Tibial nerve (tissue), 4 donors: ENCODE measurements at regions not wholly inside any gene's neighbourhood (a gene's known extent, or its start where the extent isn't known, plus 50 kb on each side); places are given as distances from the start of the nearest gene placed in this dataset.

Experiments
- DNase-seq, 2 donors: peaks; one replicate each; pipeline ENCODE4 v3.0.0-alpha.2; 2019; ENCODE audit warnings: low spot score in 2 of 2
- H3K27ac ChIP-seq, 4 donors: fragments of 200-600 bp; sonication (generic) in 3 of 4; one replicate each; pipeline ENCODE4 v1.5.1; 2017 to 2019; ENCODE audit warnings: mild to moderate bottlenecking in 1 of 4
- H3K27me3 ChIP-seq, 2 donors: fragments of 200-600 bp; sonication (generic) in 1 of 2; one replicate each; pipeline versions ENCODE4 v1.5.1 to v1.6.0; 2017 to 2019
- H3K36me3 ChIP-seq, 3 donors: fragments of 200-600 bp; sonication (generic); one replicate each; pipeline ENCODE4 v1.5.1; 2018 to 2019
- H3K4me1 ChIP-seq, 4 donors: fragments of 200-600 bp; sonication (generic) in 3 of 4; one replicate each; pipeline ENCODE4 v1.5.1; 2017 to 2019
- H3K4me3 ChIP-seq, 4 donors: fragments of 200-600 bp; sonication (generic) in 3 of 4; one replicate each; pipeline ENCODE4 v1.5.1; 2017 to 2019; ENCODE audit warnings: mild to moderate bottlenecking in 1 of 4, moderate library complexity in 1 of 4
- H3K9me3 ChIP-seq, 4 donors: fragments of 200-600 bp; sonication (generic) in 3 of 4; one replicate each; pipeline ENCODE4 v1.5.1; 2017 to 2019
- EP300 ChIP-seq, 2 donors: sonication (generic); formaldehyde crosslinking; IDR thresholded peaks; one replicate each; pipeline ENCODE4 v1.6.1; 2017; ENCODE audit warnings: antibody characterized with exemption in 2 of 2, mild to moderate bottlenecking in 1 of 2
- POLR2A ChIP-seq, 2 donors: fragments of 450-650 bp; IDR thresholded peaks; one replicate each; pipeline ENCODE4 v1.6.1; 2017; ENCODE audit warnings: antibody characterized with exemption in 2 of 2, mild to moderate bottlenecking in 2 of 2, moderate library complexity in 2 of 2
- WGBS, 2 donors: methylation state at CpG; one replicate each; pipeline ENCODE4 v1.1.5; 2018; 5-methylcytosine and 5-hydroxymethylcytosine counted together
- TF ChIP-seq, protein P1 (sequence below), 5 experiments: fragments of 200-600 bp in 3 of 5; fragments of 450-650 bp in 2 of 5; sonication (generic) in 3 of 5; IDR thresholded peaks; one replicate each; pipeline ENCODE4 v1.5.1; 2016 to 2019; ENCODE audit warnings: antibody characterized with exemption in 5 of 5, mild to moderate bottlenecking in 3 of 5, moderate library complexity in 2 of 5

DNA sequence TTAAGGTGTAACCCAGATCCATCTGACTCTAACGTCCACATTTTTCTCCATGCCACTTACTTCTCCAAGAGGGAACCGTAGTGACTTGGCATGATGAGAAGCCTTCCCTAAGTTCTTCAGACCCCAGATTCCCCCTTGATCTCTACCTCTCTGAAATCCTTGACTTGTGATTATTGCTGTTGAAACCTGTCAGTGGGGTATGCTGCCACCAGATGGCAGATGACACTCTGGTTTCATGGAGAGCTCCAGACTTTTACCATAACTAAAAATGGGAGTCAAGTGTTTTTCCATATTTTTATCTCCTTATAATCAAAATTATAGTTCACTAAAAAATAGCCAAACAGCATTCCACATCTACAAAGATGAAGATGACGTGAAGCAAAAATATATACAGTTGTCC lies 504.2 kb downstream of the SOX6 start:
- no peaks in the 10 kb centered on the region for H3K27me3 ChIP-seq
- TF ChIP-seq, protein P1, sequence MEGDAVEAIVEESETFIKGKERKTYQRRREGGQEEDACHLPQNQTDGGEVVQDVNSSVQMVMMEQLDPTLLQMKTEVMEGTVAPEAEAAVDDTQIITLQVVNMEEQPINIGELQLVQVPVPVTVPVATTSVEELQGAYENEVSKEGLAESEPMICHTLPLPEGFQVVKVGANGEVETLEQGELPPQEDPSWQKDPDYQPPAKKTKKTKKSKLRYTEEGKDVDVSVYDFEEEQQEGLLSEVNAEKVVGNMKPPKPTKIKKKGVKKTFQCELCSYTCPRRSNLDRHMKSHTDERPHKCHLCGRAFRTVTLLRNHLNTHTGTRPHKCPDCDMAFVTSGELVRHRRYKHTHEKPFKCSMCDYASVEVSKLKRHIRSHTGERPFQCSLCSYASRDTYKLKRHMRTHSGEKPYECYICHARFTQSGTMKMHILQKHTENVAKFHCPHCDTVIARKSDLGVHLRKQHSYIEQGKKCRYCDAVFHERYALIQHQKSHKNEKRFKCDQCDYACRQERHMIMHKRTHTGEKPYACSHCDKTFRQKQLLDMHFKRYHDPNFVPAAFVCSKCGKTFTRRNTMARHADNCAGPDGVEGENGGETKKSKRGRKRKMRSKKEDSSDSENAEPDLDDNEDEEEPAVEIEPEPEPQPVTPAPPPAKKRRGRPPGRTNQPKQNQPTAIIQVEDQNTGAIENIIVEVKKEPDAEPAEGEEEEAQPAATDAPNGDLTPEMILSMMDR (IDR thresholded peaks at IDR 0.05), result peak in 2 of 5 experiments; percentile 7 to 22
- no peak for TF ChIP-seq POLR2A (IDR thresholded peaks at IDR 0.05)
- H3K36me3 ChIP-seq, result no peaks in the 10 kb centered on the region
- no peak overlapping the region for H3K4me3 ChIP-seq
- 83 to 86% methylated on average over 3 of the region's 3 CpGs for WGBS, 2 donors
- no peaks in the 10 kb centered on the region for H3K9me3 ChIP-seq
- H3K27ac ChIP-seq, result no peak overlapping the region
- peaks cover 0 to 8% (median 3%) of the 10 kb centered on the region in 4 donors for H3K4me1 ChIP-seq
- no peak for DNase-seq

DNA sequence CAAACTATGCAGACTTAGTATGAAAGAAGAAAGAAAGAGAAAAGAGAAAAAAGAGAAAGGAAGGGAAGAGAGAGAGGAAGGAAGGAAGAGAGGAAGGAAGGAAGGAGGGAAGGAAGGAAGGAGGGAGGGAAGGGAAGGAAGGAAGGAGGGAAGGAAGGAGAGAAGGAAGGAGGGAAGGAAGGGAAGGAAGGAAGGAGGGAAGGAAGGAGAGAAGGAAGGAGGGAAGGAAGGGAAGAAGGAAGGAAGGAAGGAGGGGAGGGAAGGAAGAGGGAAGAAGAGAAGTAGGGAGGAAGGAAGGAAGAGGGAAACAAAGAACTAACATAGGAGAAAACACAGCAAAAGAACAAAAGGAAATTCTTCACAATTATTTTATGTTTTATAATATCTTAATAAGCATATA lies 502.1 kb downstream of the SOX6 start:
- H3K4me1 ChIP-seq, result peaks cover 0 to 8% (median 3%) of the 10 kb centered on the region in 4 donors
- DNase-seq, result no peak
- no peaks in the 10 kb centered on the region for H3K36me3 ChIP-seq
- H3K27me3 ChIP-seq, result no peaks in the 10 kb centered on the region
- H3K9me3 ChIP-seq, result no peaks in the 10 kb centered on the region
- TF ChIP-seq EP300 (IDR thresholded peaks at IDR 0.05) (no peak), POLR2A (IDR thresholded peaks at IDR 0.05) (no peak)
- TF ChIP-seq, protein P1 (IDR thresholded peaks at IDR 0.05), result no peak
- H3K27ac ChIP-seq, result no peak overlapping the region
- no peak overlapping the region for H3K4me3 ChIP-seq

DNA sequence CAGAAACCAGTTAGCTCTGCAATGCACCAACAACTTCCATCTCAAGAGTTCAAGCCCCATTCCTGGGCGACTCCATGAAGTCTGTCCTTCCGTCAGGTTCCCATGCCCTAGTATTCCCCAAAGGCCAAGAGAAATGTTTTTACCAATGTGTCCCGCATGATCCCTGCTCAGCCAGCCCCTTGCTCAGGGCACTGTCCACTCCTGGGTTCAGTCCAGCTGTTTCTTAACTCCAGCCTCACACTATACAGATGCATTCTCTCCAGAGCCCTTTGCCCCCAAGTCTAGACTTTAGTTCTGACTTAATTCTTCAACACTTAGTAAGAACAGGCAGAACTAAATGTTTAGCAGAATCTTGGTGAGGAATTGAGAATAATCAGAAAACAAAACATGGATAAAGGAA lies 497.5 kb downstream of the SOX6 start:
- no peak for TF ChIP-seq EP300 (IDR thresholded peaks at IDR 0.05)
- TF ChIP-seq, protein P1 (IDR thresholded peaks at IDR 0.05), result no peak
- no peak for TF ChIP-seq POLR2A (IDR thresholded peaks at IDR 0.05)
- no peaks in the 10 kb centered on the region for H3K9me3 ChIP-seq
- WGBS, 2 donors, result 81 to 83% methylated on average over 3 of the region's 3 CpGs
- H3K27me3 ChIP-seq, result no peaks in the 10 kb centered on the region
- no peak overlapping the region for H3K4me3 ChIP-seq
- H3K36me3 ChIP-seq, result no peaks in the 10 kb centered on the region
- DNase-seq, result no peak
- no peaks in the 10 kb centered on the region for H3K4me1 ChIP-seq
- H3K27ac ChIP-seq, result no peak overlapping the region

DNA sequence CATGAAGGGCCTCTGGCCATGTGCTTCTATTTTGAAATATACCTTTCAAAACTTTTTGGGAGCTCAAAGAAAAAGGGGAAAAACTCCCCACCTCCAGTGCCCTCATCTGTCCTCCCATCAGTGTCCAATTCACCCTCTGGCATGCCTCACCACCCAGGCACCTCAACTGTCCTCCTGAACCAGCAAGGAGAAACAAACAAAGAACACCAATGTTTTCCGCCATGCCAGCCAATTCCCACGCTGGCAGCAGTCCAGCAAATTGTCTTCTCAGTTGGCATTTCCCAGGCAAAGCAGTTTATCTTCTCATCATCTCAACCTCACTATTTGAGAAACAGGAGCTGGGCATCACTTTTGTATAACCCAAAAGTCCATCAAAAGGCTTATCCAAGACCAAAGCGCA lies 496.9 kb downstream of the SOX6 start:
- WGBS, 2 donors, result 86 to 91% methylated on average over 3 of the region's 3 CpGs
- H3K4me3 ChIP-seq, result no peak overlapping the region
- DNase-seq, result no peak
- H3K27me3 ChIP-seq, result no peaks in the 10 kb centered on the region
- H3K36me3 ChIP-seq, result no peaks in the 10 kb centered on the region
- H3K4me1 ChIP-seq, result no peaks in the 10 kb centered on the region
- TF ChIP-seq EP300 (IDR thresholded peaks at IDR 0.05) (no peak), POLR2A (IDR thresholded peaks at IDR 0.05) (no peak)
- TF ChIP-seq, protein P1 (IDR thresholded peaks at IDR 0.05), result no peak
- H3K27ac ChIP-seq, result no peak overlapping the region
- H3K9me3 ChIP-seq, result no peaks in the 10 kb centered on the region

DNA sequence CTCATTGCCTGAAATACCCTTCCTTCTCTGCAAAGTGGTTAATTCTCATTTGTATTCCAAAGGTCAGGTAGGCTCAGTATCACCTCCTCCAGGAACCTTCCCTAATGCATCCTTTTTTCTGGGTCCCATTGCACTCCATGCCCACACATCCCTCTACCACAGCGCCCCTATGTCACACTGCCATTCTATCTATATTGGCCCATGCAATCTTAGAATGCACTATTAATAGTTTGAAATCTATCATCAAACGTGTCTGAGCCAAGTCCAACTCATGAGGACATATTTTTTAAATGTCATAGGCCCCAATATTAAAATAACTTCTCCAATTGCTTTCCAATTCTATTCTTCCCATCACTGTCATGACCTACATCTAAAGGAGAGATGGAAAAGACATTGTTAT lies 495.1 kb downstream of the SOX6 start:
- Histone ChIP-seq H3K4me1 (no peaks in the 10 kb centered on the region), H3K27me3 (no peaks in the 10 kb centered on the region), H3K36me3 (no peaks in the 10 kb centered on the region), H3K4me3 (no peak overlapping the region), H3K9me3 (no peaks in the 10 kb centered on the region), H3K27ac (no peak overlapping the region)
- no peak for TF ChIP-seq EP300 (IDR thresholded peaks at IDR 0.05)
- TF ChIP-seq, protein P1 (IDR thresholded peaks at IDR 0.05), result no peak
- no peak for TF ChIP-seq POLR2A (IDR thresholded peaks at IDR 0.05)
- 81 to 83% methylated on average over 2 of the region's 2 CpGs for WGBS, 2 donors
- no peak for DNase-seq
